ENCODE measurements at regions not wholly inside any gene's neighbourhood (a gene's known extent, or its start where the extent isn't known, plus 50 kb on each side); places are given as distances from the start of the nearest gene placed in this dataset.

- Histone ChIP-seq H3K4me2 (ENCODE audit: insufficient read depth in 1 of 2, low read depth in 2 of 2, low read length in 2 of 2) (no peak overlapping the region), H2BK120ac (replicated peaks; ENCODE audit: low read depth, low read length) (no peak overlapping the region), H2AFZ (ENCODE audit: low read length) (no peak overlapping the region), H2BK20ac (ENCODE audit: low read length) (no peak overlapping the region), H3K4ac (replicated peaks; ENCODE audit: insufficient read length, low read depth, low read length) (no peak overlapping the region), H3K4me1 (replicated peaks in 1 of 4; ENCODE audit: control insufficient read depth in 3 of 4, insufficient read depth in 4 of 4, low read length in 3 of 4) (no peaks in the 10 kb centered on the region), H2BK5ac (ENCODE audit: low read depth, low read length) (no peak overlapping the region), H4K8ac (ENCODE audit: extremely low read depth, insufficient read depth, low read length) (no peak overlapping the region), H2BK15ac (ENCODE audit: low read length) (no peak overlapping the region), H3K27ac (ENCODE audit: low read depth, low read length) (no peak overlapping the region), H3K14ac (ENCODE audit: insufficient read length) (no peak overlapping the region), H3K4me3 (ENCODE audit: extremely low read depth in 1 of 4, insufficient read depth in 2 of 4, low read depth in 3 of 4, low read length in 4 of 4) (no peak overlapping the region), H3K23ac (ENCODE audit: insufficient read length) (no peak overlapping the region), H3K79me2 (ENCODE audit: control insufficient read depth in 1 of 2, insufficient read depth in 2 of 2, low read length in 2 of 2) (no peaks in the 10 kb centered on the region), H2BK12ac (ENCODE audit: low read depth, low read length) (no peak overlapping the region), H3K27me3 (replicated peaks in 1 of 4; ENCODE audit: control insufficient read depth in 3 of 4, extremely low read depth in 1 of 4, insufficient read depth in 3 of 4, low read length in 3 of 4) (no peaks in the 10 kb centered on the region), H3K9me3 (ENCODE audit: insufficient read depth in 2 of 2, low read depth in 1 of 2, low read length in 1 of 2) (no peaks in the 10 kb centered on the region), H3K56ac (replicated peaks; ENCODE audit: insufficient read length, low read depth, low read length) (no peak overlapping the region), H3K36me3 (ENCODE audit: control insufficient read depth in 2 of 4, insufficient read depth in 4 of 4, low read length in 3 of 4) (no peaks in the 10 kb centered on the region), H2AK5ac (ENCODE audit: low read depth, low read length) (no peak overlapping the region), H3K9ac (replicated peaks in 1 of 4; ENCODE audit: extremely low read depth in 1 of 4, low read depth in 3 of 4, low read length in 3 of 4) (no peak overlapping the region), H3K79me1 (ENCODE audit: low read depth, low read length) (no peaks in the 10 kb centered on the region), H4K5ac (ENCODE audit: insufficient read length, low read depth, low read length) (no peak overlapping the region), H3K18ac (ENCODE audit: extremely low read depth, low read length) (no peak overlapping the region), H4K91ac (replicated peaks; ENCODE audit: insufficient read length, low read length) (no peak overlapping the region), H3K23me2 (ENCODE audit: low read depth, low read length) (no peaks in the 10 kb centered on the region), H4K20me1 (replicated peaks in 1 of 2; ENCODE audit: control insufficient read depth in 1 of 2, insufficient read depth in 2 of 2, low read length in 2 of 2) (no peaks in the 10 kb centered on the region)
- no peak for TF ChIP-seq KDM4A (IDR thresholded peaks at IDR 0.05; ENCODE audit: low read depth, low read length, severe bottlenecking)
- no peak for TF ChIP-seq SIN3A (conservative IDR thresholded peaks at IDR 0.05 in 1 of 2, IDR thresholded peaks at IDR 0.05 in 1 of 2; ENCODE audit: low read depth in 1 of 2, low read length in 2 of 2)
- TF ChIP-seq ASH2L (IDR thresholded peaks at IDR 0.05; ENCODE audit: low read length): no peak
- TF ChIP-seq CEBPB (IDR thresholded peaks at IDR 0.05; ENCODE audit: low read depth, low read length): no peak
- no peak for DNase-seq (ENCODE audit: low read depth in 1 of 2, low spot score in 2 of 2)
- ChIA-PET POLR2A (ENCODE audit: partially characterized antibody) (no interaction called here), CTCF (ENCODE audit: partially characterized antibody) (no interaction called here)
- WGBS, 2 experiments (ENCODE audit: extremely low coverage in 1 of 2, insufficient coverage in 1 of 2, insufficient read length in 1 of 2, insufficient replicate concordance in 2 of 2, low coverage in 1 of 2, low lambda C conversion rate in 2 of 2, missing lambda C conversion rate in 1 of 2): 83% methylated on average over 3 of the region's 3 CpGs; no CpG with 5 or more reads in 1 of the 2 experiments
- FAIRE-seq: no peak
Measured at GRCh38 chr13:100917011-100917410, 242.4 kb upstream of the TMTC4 start.
